Stimulated activated CD4-positive, alpha-beta T cell treated with anti-CD3 and anti-CD28 coated beads, Interleukin-1b, Interleukin-23, amount 100 ng/mL, for 48 hours (primary cell): ENCODE measurements at regions not wholly inside any gene's neighbourhood (a gene's known extent, or its start where the extent isn't known, plus 50 kb on each side); places are given as distances from the start of the nearest gene placed in this dataset.

Experiments used
- DNase-seq: peaks from one replicate; pipeline ENCODE4 v3.0.0-alpha.2; 2020

DNA sequence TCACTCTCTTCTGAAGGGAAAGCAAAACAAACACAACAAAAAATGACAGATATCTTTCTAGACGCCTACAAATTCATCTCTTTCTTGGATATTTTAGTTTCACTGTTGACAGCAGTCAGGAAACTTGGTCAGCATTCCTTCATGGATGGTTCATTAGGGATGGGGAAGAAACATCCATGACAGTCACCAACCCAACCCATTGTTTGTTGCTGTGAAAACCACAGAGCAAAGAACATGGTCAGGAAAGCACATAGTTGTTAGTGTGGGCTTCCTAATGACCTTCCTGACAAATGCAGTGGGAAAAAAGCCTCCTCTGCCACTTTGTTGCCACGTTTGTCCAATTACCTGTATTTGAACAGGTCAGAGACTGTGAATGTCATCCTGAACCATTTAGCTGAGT lies 139.8 kb upstream of the SNX19 start:
- DNase-seq: no peak

- no peak for DNase-seq
Measured at GRCh38 chr11:131063638-131064037, 147.4 kb upstream of the SNX19 start.

DNA sequence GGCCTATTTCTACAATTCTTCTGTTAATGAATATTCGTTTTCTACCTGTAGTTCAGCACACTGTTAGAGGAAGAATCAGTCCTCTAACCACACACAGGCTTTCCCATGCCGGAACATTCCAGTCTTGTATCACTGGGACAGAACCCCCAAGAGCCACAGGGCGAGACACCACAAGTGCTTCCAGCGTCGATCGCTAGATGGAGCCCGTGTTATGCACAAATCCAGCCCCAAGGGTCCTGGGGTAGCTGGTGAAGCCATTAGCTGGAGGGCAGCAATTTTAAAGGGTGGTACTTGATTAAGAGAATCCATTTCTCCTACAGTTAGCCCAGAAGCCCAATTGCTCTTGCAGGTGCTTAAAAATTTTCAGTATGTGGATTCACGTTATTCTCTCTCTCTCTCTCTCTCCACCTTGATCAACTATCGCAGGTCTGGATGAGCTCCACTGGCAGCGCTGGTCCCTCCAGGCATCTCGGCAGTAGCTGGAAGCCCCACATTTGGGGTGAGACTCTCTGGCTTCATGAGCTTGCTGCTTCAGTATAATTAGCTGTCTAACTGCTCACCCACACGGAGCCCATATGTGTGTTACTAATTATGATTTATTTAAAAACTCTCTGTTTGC lies 148.2 kb upstream of the SNX19 start:
- DNase-seq: peak; percentile 15

DNA sequence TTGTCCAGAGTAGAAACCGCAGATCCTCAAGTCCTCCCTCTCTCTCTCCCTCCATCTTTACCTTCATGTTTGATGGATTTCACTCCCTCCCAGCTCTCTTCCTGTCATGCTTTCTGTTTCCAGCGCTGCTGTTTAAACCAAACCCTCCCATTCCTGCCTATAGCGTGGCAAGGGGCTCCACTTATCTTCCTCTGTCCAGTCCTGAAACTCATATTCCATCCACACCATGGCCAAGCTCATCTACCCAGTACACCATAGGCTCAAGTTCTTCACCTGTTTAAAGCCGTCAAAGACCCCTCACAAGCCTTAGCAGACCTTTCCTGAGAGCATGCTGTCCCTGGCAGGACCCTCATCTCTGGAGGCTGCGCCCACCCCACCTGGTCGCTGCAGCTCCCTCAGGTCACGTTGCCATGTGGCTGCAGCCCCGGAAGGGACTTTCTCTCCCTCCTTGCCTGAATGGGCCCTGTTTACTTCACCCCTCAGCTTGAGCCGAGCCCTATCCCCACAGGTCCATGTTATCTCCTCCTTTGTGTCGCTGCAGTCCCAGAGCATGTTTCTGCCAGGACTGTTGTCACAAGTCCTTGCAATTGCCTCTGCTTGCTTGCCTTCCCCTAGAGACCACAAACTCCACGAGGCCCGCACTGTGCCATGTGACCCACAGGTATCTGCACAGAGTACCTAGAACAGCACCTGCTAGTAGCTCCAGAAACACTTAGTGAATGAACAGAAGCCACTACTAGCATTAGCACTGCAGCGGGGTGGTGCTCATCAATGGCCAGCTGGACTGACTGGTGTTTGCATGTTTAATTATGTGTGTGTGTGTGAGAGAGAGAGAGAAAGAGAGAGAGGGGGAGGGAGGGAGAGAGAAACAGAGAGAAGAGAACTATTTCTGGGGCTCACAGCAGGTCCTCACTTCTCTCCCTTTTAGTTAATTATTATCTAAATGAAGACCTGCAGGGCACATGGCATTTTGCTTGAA lies 149.4 kb upstream of the SNX19 start:
- no peak for DNase-seq

- DNase-seq: no peak
Measured at GRCh38 chr11:131066551-131066950, 150.3 kb upstream of the SNX19 start.

GRCh38 chr11:131070365-131070764 lies 154.1 kb upstream of the SNX19 start:
- no peak for DNase-seq

- no peak for DNase-seq
Measured at GRCh38 chr11:131073167-131073566, 156.9 kb upstream of the SNX19 start.

GRCh38 chr11:131074573-131074972 lies 158.3 kb upstream of the SNX19 start:
- DNase-seq: no peak

DNA sequence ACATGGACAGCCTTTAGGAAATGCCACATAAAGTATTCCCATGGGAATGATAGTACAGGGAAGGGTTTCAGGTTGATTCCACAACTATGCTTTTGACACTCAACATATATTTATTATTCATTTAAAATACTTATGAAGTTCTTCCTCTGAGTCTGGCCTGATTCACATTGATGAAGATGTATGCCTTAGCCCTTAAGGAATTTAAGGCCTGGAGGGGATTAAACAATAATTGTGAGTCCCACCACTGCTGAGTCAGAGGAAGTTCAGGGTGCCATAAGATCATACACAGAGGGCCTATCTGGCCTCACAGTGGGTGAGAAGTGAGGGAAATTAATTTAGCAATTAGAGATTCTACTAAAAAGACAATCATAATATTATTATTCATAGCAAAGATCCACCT lies 161.1 kb upstream of the SNX19 start:
- no peak for DNase-seq

- no peak for DNase-seq
Measured at GRCh38 chr11:131079036-131079435, 162.8 kb upstream of the SNX19 start.

- DNase-seq: no peak
Measured at GRCh38 chr11:131089727-131090245, 173.5 kb upstream of the SNX19 start.

GRCh38 chr11:131092469-131092868 lies 176.2 kb upstream of the SNX19 start:
- no peak for DNase-seq

DNA sequence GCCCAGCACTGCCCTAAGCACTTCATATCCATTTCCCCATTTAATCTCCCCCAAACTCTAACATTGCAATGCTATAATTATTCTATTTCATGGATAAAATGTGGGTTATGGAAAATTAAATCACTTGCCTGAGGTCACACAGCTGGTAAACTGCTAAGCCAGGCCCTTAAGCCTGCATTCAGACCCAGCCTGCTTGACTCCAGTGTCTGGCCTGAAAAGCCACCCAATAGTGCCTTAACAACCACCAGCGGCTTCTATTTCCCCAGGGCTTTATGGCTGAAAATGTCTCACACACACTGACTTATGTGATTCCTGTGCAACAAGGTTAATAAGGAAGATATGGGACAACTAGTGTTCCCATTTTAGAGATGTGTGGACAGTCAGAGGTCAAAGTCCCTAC lies 178.5 kb upstream of the SNX19 start:
- DNase-seq: no peak

DNA sequence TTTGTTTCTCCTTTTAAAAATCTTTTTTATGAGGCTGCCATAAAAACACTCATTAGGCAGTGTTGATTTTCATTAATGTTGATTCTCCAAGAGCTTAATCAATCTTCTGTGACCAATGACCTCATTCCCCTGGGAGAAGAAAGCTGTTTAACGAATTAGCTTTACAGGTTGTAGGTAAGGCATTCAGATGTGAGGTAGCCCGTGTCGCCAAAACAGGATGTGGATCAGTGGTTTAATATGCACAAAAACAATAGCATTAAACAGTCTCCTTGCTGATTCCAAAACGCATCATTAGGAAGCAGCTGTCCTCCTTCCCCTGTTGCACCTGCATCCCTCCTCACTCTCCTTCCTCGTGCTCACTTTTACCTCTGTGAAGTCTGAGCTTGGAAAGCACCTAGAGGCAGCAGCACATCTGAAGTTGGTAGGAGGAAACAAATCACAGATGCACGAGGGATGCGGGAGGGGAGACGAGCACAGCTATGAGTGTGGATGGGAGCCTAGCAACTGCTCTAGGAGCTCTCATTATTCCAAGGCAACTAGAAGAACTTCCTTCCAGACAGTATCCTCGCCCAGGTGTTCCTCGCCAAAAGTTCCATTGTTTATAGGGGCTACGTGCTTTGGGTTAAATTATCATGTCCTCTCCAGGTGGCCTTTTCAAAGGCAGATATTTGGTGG lies 179.4 kb upstream of the SNX19 start:
- DNase-seq: no peak

GRCh38 chr11:131099013-131099412 lies 182.7 kb upstream of the SNX19 start:
- DNase-seq: no peak

DNA sequence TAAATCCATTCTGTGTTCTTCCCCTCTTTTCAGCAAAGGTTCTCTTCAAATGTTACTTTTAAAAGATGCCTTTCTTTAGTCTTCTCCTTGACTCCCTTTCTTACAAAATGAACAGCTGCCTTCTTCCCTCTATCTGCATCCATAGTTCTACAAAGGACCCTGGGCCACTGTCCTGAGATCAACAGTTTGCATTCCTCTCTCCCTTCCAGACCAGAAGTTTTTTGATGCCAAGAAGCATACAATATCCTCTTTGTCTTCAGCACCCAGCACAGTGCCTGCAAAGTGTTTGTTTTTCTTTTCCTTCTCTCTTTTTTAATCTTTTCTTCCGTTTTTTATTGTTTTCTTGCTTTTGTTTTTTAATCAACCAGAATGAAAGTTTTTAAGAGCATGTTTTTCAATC lies 183.5 kb upstream of the SNX19 start:
- no peak for DNase-seq

DNA sequence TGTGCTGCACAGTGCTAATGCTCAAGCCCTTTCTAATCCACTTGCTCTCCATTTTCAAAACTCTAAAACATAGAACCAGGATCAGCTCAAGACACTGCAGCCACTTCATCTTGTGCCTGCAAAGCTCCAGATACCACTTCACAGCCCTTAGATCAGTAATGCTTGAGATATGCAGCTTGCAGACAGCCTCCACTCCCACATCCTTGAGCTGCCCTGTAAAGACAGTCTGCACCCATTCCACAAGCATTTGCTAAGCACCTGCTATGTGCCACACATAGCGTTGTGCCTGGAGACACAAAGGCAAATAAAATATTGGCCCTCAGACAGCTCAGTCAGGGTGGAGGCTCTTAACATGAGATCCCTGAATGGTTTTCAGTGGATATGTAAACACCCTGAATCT lies 192.5 kb upstream of the SNX19 start:
- DNase-seq: no peak

- DNase-seq: no peak
Measured at GRCh38 chr11:131109257-131109656, 193.0 kb upstream of the SNX19 start.

DNA sequence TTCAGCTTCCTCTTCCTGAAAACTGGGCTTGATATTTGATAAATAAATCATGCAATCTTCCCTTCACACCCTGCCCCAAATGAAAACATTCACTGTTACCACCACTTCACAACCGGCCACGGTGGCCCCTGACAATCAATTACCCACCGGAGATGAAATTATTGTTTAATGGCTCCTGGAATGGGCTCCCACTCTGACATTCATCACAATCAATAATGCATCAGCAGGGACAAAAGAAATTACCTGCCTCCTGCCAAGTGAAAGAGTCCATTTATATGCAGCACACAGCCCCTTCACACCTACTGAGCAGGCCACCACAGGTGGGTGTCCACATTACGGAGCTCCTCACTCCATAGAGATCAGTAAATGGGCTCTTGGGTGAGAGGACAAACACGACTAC lies 193.5 kb upstream of the SNX19 start:
- DNase-seq: no peak

DNA sequence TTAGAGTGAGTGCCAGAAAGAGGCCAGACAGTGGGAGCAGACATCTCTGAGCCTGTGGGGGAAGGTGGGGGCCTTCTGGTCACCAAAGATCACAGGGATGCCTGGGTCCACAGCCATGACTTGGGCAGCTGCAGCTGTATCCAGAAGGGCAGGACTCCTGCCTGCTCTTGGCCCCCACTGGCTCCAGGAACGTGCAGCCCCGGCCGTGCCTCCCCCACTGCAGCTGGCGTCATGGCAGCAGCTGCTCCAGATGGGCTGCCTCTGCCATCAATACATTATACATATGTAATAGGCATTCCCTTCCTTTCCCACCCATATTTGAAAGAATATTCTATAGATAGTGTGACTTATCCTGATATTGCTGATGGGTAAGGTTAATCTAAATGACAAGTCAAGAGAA lies 195.5 kb upstream of the SNX19 start:
- DNase-seq: no peak

DNA sequence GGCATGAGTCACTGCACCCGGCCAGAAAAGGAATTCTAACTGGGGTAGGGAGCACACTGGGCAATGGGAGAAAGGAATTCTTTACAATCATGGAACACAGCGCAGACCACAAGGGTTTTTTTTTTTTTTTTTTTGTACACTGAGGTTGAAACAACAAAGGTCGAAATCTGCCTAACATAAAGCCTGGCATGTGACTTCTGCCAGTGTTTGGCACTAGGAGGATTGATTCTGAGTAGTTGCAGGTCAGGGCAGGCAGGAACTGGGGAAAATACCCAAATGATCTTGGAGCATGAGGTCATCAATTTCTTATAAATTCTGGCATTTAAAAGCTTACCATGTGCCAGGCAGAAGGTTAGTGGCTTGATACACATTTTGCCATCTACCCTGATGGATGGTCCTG lies 202.0 kb upstream of the SNX19 start:
- DNase-seq: no peak

GRCh38 chr11:131121426-131122333 lies 205.4 kb upstream of the SNX19 start:
- no peak for DNase-seq

- no peak for DNase-seq
Measured at GRCh38 chr11:131122448-131122847, 206.2 kb upstream of the SNX19 start.
